GM21360 (cell line): ENCODE measurements at regions not wholly inside any gene's neighbourhood (a gene's known extent, or its start where the extent isn't known, plus 50 kb on each side); places are given as distances from the start of the nearest gene placed in this dataset.

Source experiments
- ATAC-seq: cut with Tn5 transposase; IDR thresholded peaks from one replicate; pipeline ENCODE4 v1.9.1; 2021; ENCODE audit warnings: mild to moderate bottlenecking, moderate library complexity; ENCODE audit not compliant: unreplicated experiment

GRCh38 chr6:18752278-18753068 is 365.3 kb downstream of the RNF144B start:
- no peak for ATAC-seq

- no peak for ATAC-seq
Measured at GRCh38 chr6:18753076-18753475, 365.9 kb downstream of the RNF144B start.

- no peak for ATAC-seq
Measured at GRCh38 chr6:18763086-18763485, 375.9 kb downstream of the RNF144B start.

GRCh38 chr6:18784794-18785193 is 397.6 kb downstream of the RNF144B start:
- no peak for ATAC-seq

- ATAC-seq = no peak
Measured at GRCh38 chr6:18785810-18786490, 398.8 kb downstream of the RNF144B start.

GRCh38 chr6:18792866-18793265 is 405.7 kb downstream of the RNF144B start:
- ATAC-seq = no peak

- no peak for ATAC-seq
Measured at GRCh38 chr6:18795726-18796125, 408.6 kb downstream of the RNF144B start.

GRCh38 chr6:18820725-18821124 is 433.6 kb downstream of the RNF144B start:
- ATAC-seq = no peak

GRCh38 chr6:18823782-18824386 is 436.7 kb downstream of the RNF144B start:
- no peak for ATAC-seq

- no peak for ATAC-seq
Measured at GRCh38 chr6:18829272-18829870, 442.2 kb downstream of the RNF144B start.

- no peak for ATAC-seq
Measured at GRCh38 chr6:18835976-18836375, 448.8 kb downstream of the RNF144B start.

GRCh38 chr6:18837013-18837412 is 449.9 kb downstream of the RNF144B start:
- ATAC-seq = no peak

GRCh38 chr6:18842534-18842933 is 455.4 kb downstream of the RNF144B start:
- no peak for ATAC-seq

GRCh38 chr6:18845896-18846295 is 458.7 kb downstream of the RNF144B start:
- no peak for ATAC-seq

GRCh38 chr6:18846327-18846726 is 459.2 kb downstream of the RNF144B start:
- no peak for ATAC-seq

GRCh38 chr6:18861204-18861603 is 474.1 kb downstream of the RNF144B start:
- ATAC-seq = no peak

GRCh38 chr6:18883268-18883667 is 496.1 kb downstream of the RNF144B start:
- no peak for ATAC-seq

GRCh38 chr6:18883851-18884250 is 496.7 kb downstream of the RNF144B start:
- ATAC-seq = no peak

- ATAC-seq = no peak
Measured at GRCh38 chr6:18893540-18894269, 506.6 kb downstream of the RNF144B start.

GRCh38 chr6:18897350-18897749 is 510.2 kb downstream of the RNF144B start:
- ATAC-seq = no peak

- no peak for ATAC-seq
Measured at GRCh38 chr6:18904681-18905080, 517.5 kb downstream of the RNF144B start.
